CD4-positive, alpha-beta T cell treated with Interleukin-4 for 4 hours (primary cell): ENCODE measurements at regions not wholly inside any gene's neighbourhood (a gene's known extent, or its start where the extent isn't known, plus 50 kb on each side); places are given as distances from the start of the nearest gene placed in this dataset.
"Not testable (repeated sequence)": the region's sequence is repeated elsewhere in the genome, so short reads cannot be mapped to it uniquely, and the experiment has no call there.

Experiments
- DNase-seq: peaks from one replicate; pipeline ENCODE4 v3.0.0-alpha.2; 2020

GRCh38 chr2:3114406-3115185, 263.0 kb downstream of the EIPR1 start:
- DNase-seq, result no peak

GRCh38 chr2:3113769-3114168, 263.8 kb downstream of the EIPR1 start:
- no peak for DNase-seq

GRCh38 chr2:3113122-3113521, 264.5 kb downstream of the EIPR1 start:
- no peak for DNase-seq

GRCh38 chr2:3112553-3112952, 265.1 kb downstream of the EIPR1 start:
- no peak for DNase-seq

- DNase-seq, result no peak
These were observed 265.5 kb downstream of the EIPR1 start for GRCh38 chr2:3112131-3112530.

GRCh38 chr2:3110994-3111666, 266.5 kb downstream of the EIPR1 start:
- DNase-seq, result no peak

- DNase-seq, result no peak
These were observed 267.1 kb downstream of the EIPR1 start for GRCh38 chr2:3110555-3110954.

GRCh38 chr2:3108710-3109702, 268.6 kb downstream of the EIPR1 start:
- no peak for DNase-seq

GRCh38 chr2:3108105-3108504, 269.5 kb downstream of the EIPR1 start:
- DNase-seq, result no peak

GRCh38 chr2:3107567-3107966, 270.1 kb downstream of the EIPR1 start:
- DNase-seq, result no peak

- no peak for DNase-seq
These were observed 271.6 kb downstream of the EIPR1 start for GRCh38 chr2:3105814-3106569.

- not testable (repeated sequence) for DNase-seq
These were observed 272.4 kb downstream of the EIPR1 start for GRCh38 chr2:3104958-3105813.

GRCh38 chr2:3104261-3104660, 273.4 kb downstream of the EIPR1 start:
- DNase-seq, result no peak

- DNase-seq, result no peak
These were observed 274.6 kb downstream of the EIPR1 start for GRCh38 chr2:3102922-3103569.

- DNase-seq, result no peak
These were observed 275.3 kb downstream of the EIPR1 start for GRCh38 chr2:3102081-3102921.

GRCh38 chr2:3101016-3101942, 276.3 kb downstream of the EIPR1 start:
- no peak for DNase-seq

GRCh38 chr2:3100386-3100785, 277.2 kb downstream of the EIPR1 start:
- DNase-seq, result no peak

- DNase-seq, result no peak
These were observed 277.8 kb downstream of the EIPR1 start for GRCh38 chr2:3099860-3100234.
